H1 (cell line): ENCODE measurements at regions not wholly inside any gene's neighbourhood (a gene's known extent, or its start where the extent isn't known, plus 50 kb on each side); places are given as distances from the start of the nearest gene placed in this dataset.

Experiments
- CTCF ChIA-PET: fragments of 300-600 bp; sonication (Branson Sonifier 250); formaldehyde crosslinking; loops from one replicate; lab custom pipeline; 2021; ENCODE audit not compliant: partially characterized antibody; lab: Charles Lee
- POLR2A ChIA-PET: fragments of 300-600 bp; sonication (Branson Sonifier 250); formaldehyde crosslinking; loops from one replicate; lab custom pipeline; 2021; ENCODE audit warnings: inconsistent platforms; ENCODE audit not compliant: partially characterized antibody; lab: Charles Lee
- DNase-seq, 2 experiments: peaks; one replicate each; pipeline versions ENCODE4 v3.0.0 to v3.0.0-alpha.2; 2010 to 2022; ENCODE audit warnings: low spot score in 2 of 2, low read depth in 1 of 2, mixed read lengths in 1 of 2
- FAIRE-seq: peaks from 2 replicates; lab custom pipeline; 2011; peaks lifted over from hg19 to GRCh38; lab: Jason Lieb, UNC
- H2AFZ ChIP-seq: 2 replicates; pipeline ENCODE4 v1.8.1; 2012; ENCODE audit warnings: low read length, inconsistent platforms
- H2AK5ac ChIP-seq: 2 replicates; pipeline ENCODE4 v1.6.1; 2013; ENCODE audit warnings: low read depth, low read length
- H2BK120ac ChIP-seq: replicated peaks from 2 replicates; pipeline ENCODE3; 2013; ENCODE audit warnings: low read depth, low read length, inconsistent platforms
- H2BK12ac ChIP-seq: 2 replicates; pipeline ENCODE4 v1.6.1; 2013; ENCODE audit warnings: low read depth, low read length
- H2BK15ac ChIP-seq: 2 replicates; pipeline ENCODE4 v1.6.1; 2013; ENCODE audit warnings: low read length
- H2BK20ac ChIP-seq: 2 replicates; pipeline ENCODE4 v1.6.1; 2013; ENCODE audit warnings: low read length
- H2BK5ac ChIP-seq: 2 replicates; pipeline ENCODE4 v1.6.1; 2013; ENCODE audit warnings: low read depth, low read length
- H3K14ac ChIP-seq: 2 replicates; pipeline ENCODE4 v1.6.1; 2013; ENCODE audit warnings: inconsistent platforms; ENCODE audit not compliant: insufficient read length
- H3K18ac ChIP-seq: 2 replicates; pipeline ENCODE4 v1.6.1; 2013; ENCODE audit warnings: low read length; ENCODE audit errors: extremely low read depth
- H3K23ac ChIP-seq: 2 replicates; pipeline ENCODE4 v1.6.1; 2013; ENCODE audit warnings: inconsistent platforms; ENCODE audit not compliant: insufficient read length
- H3K23me2 ChIP-seq: 2 replicates; pipeline ENCODE4 v1.6.1; 2013; ENCODE audit warnings: low read depth, low read length
- H3K27ac ChIP-seq: 2 replicates; pipeline ENCODE4 v1.6.1; 2011; ENCODE audit warnings: low read depth, low read length, inconsistent platforms
- H3K27me3 ChIP-seq, 4 experiments: replicated peaks in 1 of 4; 1 replicate in 1 of 4; 2 replicates in 3 of 4; pipeline versions ENCODE4 v1.6.1 to v1.8.1; 2011 to 2013; ENCODE audit warnings: low read length in 3 of 4, mild to moderate bottlenecking in 3 of 4, inconsistent platforms in 2 of 4, mixed read lengths in 2 of 4, moderate library complexity in 1 of 4; ENCODE audit not compliant: control insufficient read depth in 3 of 4, insufficient read depth in 3 of 4; ENCODE audit errors: extremely low read depth in 1 of 4
- H3K36me3 ChIP-seq, 4 experiments: 2 replicates each; pipeline versions ENCODE4 v1.6.1 to v1.8.1; 2011 to 2013; ENCODE audit warnings: mild to moderate bottlenecking in 4 of 4, low read length in 3 of 4, moderate library complexity in 2 of 4, control low read depth in 1 of 4, inconsistent platforms in 1 of 4; ENCODE audit not compliant: insufficient read depth in 4 of 4, control insufficient read depth in 2 of 4
- H3K4ac ChIP-seq: replicated peaks from 2 replicates; pipeline ENCODE3; 2013; ENCODE audit warnings: low read length, low read depth, mixed read lengths, inconsistent platforms; ENCODE audit not compliant: insufficient read length
- H3K4me1 ChIP-seq, 4 experiments: replicated peaks in 1 of 4; 1 replicate in 1 of 4; 2 replicates in 3 of 4; pipeline versions ENCODE4 v1.6.1 to v1.8.1; 2011 to 2013; ENCODE audit warnings: low read length in 3 of 4, inconsistent platforms in 2 of 4, mixed read lengths in 1 of 4; ENCODE audit not compliant: insufficient read depth in 4 of 4, control insufficient read depth in 3 of 4
- H3K4me2 ChIP-seq, 2 experiments: 2 replicates each; pipeline versions ENCODE4 v1.6.1 to v1.8.1; 2011 to 2013; ENCODE audit warnings: low read depth in 2 of 2, low read length in 2 of 2, control low read depth in 1 of 2, inconsistent platforms in 1 of 2, mild to moderate bottlenecking in 1 of 2; ENCODE audit not compliant: insufficient read depth in 1 of 2
- H3K4me3 ChIP-seq, 4 experiments: fragments of 200-600, 300-600 bp in 1 of 4; sonication (generic), shearing (Covaris generic), sonication (Bioruptor Twin) in 1 of 4; 2 replicates each; pipeline versions ENCODE4 v1.5.1 to v1.8.1; 2011 to 2016; ENCODE audit warnings: low read length in 4 of 4, low read depth in 3 of 4, control low read depth in 2 of 4, inconsistent platforms in 2 of 4, mild to moderate bottlenecking in 2 of 4, mixed read lengths in 1 of 4, moderate library complexity in 1 of 4; ENCODE audit not compliant: insufficient read depth in 2 of 4; ENCODE audit errors: extremely low read depth in 1 of 4
- H3K56ac ChIP-seq: replicated peaks from 2 replicates; pipeline ENCODE3; 2013; ENCODE audit warnings: low read depth, mild to moderate bottlenecking, mixed read lengths, low read length, inconsistent platforms; ENCODE audit not compliant: insufficient read length
- H3K79me1 ChIP-seq: 2 replicates; pipeline ENCODE4 v1.6.1; 2013; ENCODE audit warnings: low read depth, low read length, control low read depth
- H3K79me2 ChIP-seq, 2 experiments: 2 replicates each; pipeline versions ENCODE4 v1.6.1 to v1.8.1; 2012 to 2013; ENCODE audit warnings: low read length in 2 of 2, mild to moderate bottlenecking in 2 of 2, inconsistent platforms in 1 of 2; ENCODE audit not compliant: insufficient read depth in 2 of 2, control insufficient read depth in 1 of 2
- H3K9ac ChIP-seq, 4 experiments: replicated peaks in 1 of 4; 1 replicate in 1 of 4; 2 replicates in 3 of 4; pipeline versions ENCODE4 v1.6.1 to v1.8.1; 2011 to 2013; ENCODE audit warnings: low read depth in 3 of 4, low read length in 3 of 4, control low read depth in 2 of 4, mild to moderate bottlenecking in 2 of 4, moderate library complexity in 2 of 4, inconsistent platforms in 1 of 4; ENCODE audit errors: extremely low read depth in 1 of 4
- H3K9me3 ChIP-seq, 2 experiments: 2 replicates each; pipeline versions ENCODE4 v1.6.1 to v1.8.1; 2012 to 2013; ENCODE audit warnings: mild to moderate bottlenecking in 2 of 2, moderate library complexity in 2 of 2, control low read depth in 1 of 2, inconsistent platforms in 1 of 2, low read depth in 1 of 2, low read length in 1 of 2, mixed read lengths in 1 of 2; ENCODE audit not compliant: insufficient read depth in 2 of 2
- H4K20me1 ChIP-seq, 2 experiments: replicated peaks in 1 of 2; 2 replicates each; pipeline versions ENCODE3 to v1.8.1; 2011 to 2013; ENCODE audit warnings: inconsistent platforms in 2 of 2, low read length in 2 of 2, mild to moderate bottlenecking in 1 of 2; ENCODE audit not compliant: insufficient read depth in 2 of 2, control insufficient read depth in 1 of 2
- H4K5ac ChIP-seq: 2 replicates; pipeline ENCODE4 v1.6.1; 2013; ENCODE audit warnings: low read length, low read depth, mixed read lengths, inconsistent platforms; ENCODE audit not compliant: insufficient read length
- H4K8ac ChIP-seq: 2 replicates; pipeline ENCODE4 v1.8.0; 2013; ENCODE audit warnings: mild to moderate bottlenecking, moderate library complexity, low read length, inconsistent platforms; ENCODE audit not compliant: insufficient read depth; ENCODE audit errors: extremely low read depth
- H4K91ac ChIP-seq: replicated peaks from 2 replicates; pipeline ENCODE3; 2013; ENCODE audit warnings: low read length, mixed read lengths, inconsistent platforms; ENCODE audit not compliant: insufficient read length
- CHD7 ChIP-seq: fragments of 300-600 bp; sonication (generic); IDR thresholded peaks from 2 replicates; pipeline ENCODE4 v1.7.1; 2012; ENCODE audit warnings: low read length, moderate library complexity, mild to moderate bottlenecking, inconsistent platforms; ENCODE audit not compliant: insufficient replicate concordance
- WGBS, 2 experiments: shearing (Covaris generic) in 1 of 2; methylation state at CpG; one replicate each; pipeline versions ENCODE4 v1.1.6 to v1.1.7; 2013 to 2015; ENCODE audit warnings: low lambda C conversion rate in 2 of 2, mixed read lengths in 2 of 2, inconsistent platforms in 1 of 2, low coverage in 1 of 2, missing lambda C conversion rate in 1 of 2; ENCODE audit not compliant: insufficient replicate concordance in 2 of 2, insufficient coverage in 1 of 2, insufficient read length in 1 of 2; ENCODE audit errors: extremely low coverage in 1 of 2, missing lambda C conversion rate in 1 of 2; 5-methylcytosine and 5-hydroxymethylcytosine counted together

GRCh38 chr18:43888598-43888997 is 611.3 kb upstream of the SYT4 start:
- H3K4me3 ChIP-seq, result no peak overlapping the region
- no peak overlapping the region for H4K91ac ChIP-seq
- no peaks in the 10 kb centered on the region for H3K79me2 ChIP-seq
- no peak overlapping the region for H4K8ac ChIP-seq
- H2BK5ac ChIP-seq, result no peak overlapping the region
- FAIRE-seq (no peak), DNase-seq (no peak)
- no peak overlapping the region for H2BK15ac ChIP-seq
- no peak overlapping the region for H3K56ac ChIP-seq
- no peak overlapping the region for H3K27ac ChIP-seq
- no peak overlapping the region for H3K18ac ChIP-seq
- no peaks in the 10 kb centered on the region for H3K27me3 ChIP-seq
- no peaks in the 10 kb centered on the region for H3K36me3 ChIP-seq
- ChIA-PET CTCF (no interaction called here), POLR2A (no interaction called here)
- no peak overlapping the region for H2AK5ac ChIP-seq
- no peak overlapping the region for H2BK120ac ChIP-seq
- no peak overlapping the region for H3K23ac ChIP-seq
- no peak overlapping the region for H2AFZ ChIP-seq
- H3K4ac ChIP-seq, result no peak overlapping the region
- H2BK20ac ChIP-seq, result no peak overlapping the region
- H3K9me3 ChIP-seq, result no peaks in the 10 kb centered on the region
- H3K23me2 ChIP-seq, result no peaks in the 10 kb centered on the region
- H3K9ac ChIP-seq, result no peak overlapping the region
- peaks cover 0 to 2% (median 0%) of the 10 kb centered on the region in 4 experiments; a peak in 2 of 7 replicates for H3K4me1 ChIP-seq
- H2BK12ac ChIP-seq, result no peak overlapping the region
- H3K14ac ChIP-seq, result no peak overlapping the region
- no peak overlapping the region for H4K5ac ChIP-seq
- no peak overlapping the region for H3K4me2 ChIP-seq
- no peaks in the 10 kb centered on the region for H4K20me1 ChIP-seq
- WGBS, 2 experiments, result 89% methylated on average over 3 of the region's 3 CpGs; no CpG with 5 or more reads in 1 of the 2 experiments
- no peaks in the 10 kb centered on the region for H3K79me1 ChIP-seq
- TF ChIP-seq CHD7, result no peak
